ENCODE measurements at regions not wholly inside any gene's neighbourhood (a gene's known extent, or its start where the extent isn't known, plus 50 kb on each side); places are given as distances from the start of the nearest gene placed in this dataset.

DNA sequence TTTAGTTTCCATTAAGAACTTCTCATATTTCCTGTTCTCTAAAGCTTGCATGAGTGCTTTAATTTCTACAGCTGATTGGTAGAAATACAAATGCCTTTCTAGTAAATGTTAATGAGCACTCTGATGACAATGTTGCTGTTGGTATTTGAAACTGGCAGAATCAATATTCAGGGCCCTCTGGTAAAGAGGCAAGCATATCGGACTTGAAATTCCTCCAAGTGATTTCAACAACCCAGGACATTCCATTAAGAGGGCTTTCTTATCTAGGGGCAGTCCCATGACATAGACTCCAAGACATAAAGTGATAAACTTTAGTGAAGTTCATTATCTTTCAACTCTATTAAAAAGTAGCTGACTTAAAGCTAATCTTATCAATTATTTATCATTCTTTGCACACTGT is 83.1 kb upstream of the VCX start:
- no peak for DNase-seq (ENCODE audit: low spot score)

DNA sequence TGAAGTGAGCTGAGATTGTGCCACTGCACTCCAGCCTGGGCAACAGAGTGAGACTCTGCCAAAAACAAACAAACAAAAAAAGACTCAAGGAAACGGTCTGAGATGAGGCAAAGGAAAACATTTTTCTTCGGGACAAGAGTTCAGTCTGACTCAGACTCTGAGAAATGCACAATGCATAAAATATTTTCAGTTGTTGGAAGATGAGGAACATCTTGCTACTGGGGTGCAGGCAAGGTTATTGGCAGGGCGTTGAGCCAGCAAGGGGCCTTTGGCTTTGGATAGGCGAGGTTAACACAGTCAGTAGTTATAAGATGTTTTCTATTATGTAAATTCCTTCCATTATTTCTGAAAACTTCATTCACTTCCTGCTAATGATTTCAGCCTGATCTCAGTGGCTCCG is 96.1 kb upstream of the VCX start:
- TF ChIP-seq, protein P1, sequence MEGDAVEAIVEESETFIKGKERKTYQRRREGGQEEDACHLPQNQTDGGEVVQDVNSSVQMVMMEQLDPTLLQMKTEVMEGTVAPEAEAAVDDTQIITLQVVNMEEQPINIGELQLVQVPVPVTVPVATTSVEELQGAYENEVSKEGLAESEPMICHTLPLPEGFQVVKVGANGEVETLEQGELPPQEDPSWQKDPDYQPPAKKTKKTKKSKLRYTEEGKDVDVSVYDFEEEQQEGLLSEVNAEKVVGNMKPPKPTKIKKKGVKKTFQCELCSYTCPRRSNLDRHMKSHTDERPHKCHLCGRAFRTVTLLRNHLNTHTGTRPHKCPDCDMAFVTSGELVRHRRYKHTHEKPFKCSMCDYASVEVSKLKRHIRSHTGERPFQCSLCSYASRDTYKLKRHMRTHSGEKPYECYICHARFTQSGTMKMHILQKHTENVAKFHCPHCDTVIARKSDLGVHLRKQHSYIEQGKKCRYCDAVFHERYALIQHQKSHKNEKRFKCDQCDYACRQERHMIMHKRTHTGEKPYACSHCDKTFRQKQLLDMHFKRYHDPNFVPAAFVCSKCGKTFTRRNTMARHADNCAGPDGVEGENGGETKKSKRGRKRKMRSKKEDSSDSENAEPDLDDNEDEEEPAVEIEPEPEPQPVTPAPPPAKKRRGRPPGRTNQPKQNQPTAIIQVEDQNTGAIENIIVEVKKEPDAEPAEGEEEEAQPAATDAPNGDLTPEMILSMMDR (IDR thresholded peaks at IDR 0.05; ENCODE audit: extremely low read depth, missing control alignments), result no peak
- DNase-seq (ENCODE audit: low spot score), result no peak

More for the DNA sequence above, 83.1 kb upstream of the VCX start:
- TF ChIP-seq, protein P1 (IDR thresholded peaks at IDR 0.05; ENCODE audit: extremely low read depth, missing control alignments), result no peak

DNA sequence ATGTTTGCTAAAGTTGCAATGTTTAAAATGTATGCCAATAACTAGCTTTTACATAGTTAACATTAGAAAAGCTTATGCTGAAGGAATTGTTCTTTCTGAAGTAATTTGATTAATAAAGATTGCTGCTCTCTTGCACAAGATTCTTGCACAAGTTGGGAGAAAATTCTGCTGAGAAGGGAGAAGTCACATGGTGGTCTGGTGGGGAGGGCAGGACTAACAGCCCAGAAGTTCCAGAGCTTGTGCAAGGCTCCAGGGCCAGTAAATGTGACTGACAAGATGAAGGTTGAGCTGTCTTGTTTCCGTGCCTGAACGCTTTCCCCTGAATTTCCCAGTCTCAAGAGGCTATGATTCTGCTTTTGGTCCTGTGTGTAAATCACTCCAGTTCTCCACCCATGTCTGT is 112.9 kb upstream of the VCX start:
- TF ChIP-seq, protein P1 (IDR thresholded peaks at IDR 0.05; ENCODE audit: extremely low read depth, missing control alignments), result no peak
- DNase-seq (ENCODE audit: low spot score), result no peak

DNA sequence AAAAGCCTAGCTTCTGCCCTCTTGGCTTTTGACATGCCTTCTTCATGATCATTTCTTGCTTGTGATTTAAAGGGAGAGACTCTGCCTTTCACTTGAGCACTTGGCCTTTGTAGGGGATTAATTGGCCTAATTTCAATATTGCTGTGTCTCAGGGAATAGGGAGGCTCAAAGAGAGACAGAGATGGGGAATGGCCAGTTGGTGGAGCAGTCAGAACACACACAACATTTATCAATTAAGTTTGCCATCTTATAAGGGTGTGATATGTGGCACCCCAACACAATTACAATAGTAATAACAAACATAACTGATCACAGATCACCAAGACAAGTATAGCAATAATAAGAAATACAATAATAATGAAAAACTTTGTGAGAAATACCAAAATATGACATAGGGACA is 122.5 kb upstream of the VCX start:
- TF ChIP-seq, protein P1 (IDR thresholded peaks at IDR 0.05; ENCODE audit: extremely low read depth, missing control alignments), result no peak
- DNase-seq (ENCODE audit: low spot score), result no peak

DNA sequence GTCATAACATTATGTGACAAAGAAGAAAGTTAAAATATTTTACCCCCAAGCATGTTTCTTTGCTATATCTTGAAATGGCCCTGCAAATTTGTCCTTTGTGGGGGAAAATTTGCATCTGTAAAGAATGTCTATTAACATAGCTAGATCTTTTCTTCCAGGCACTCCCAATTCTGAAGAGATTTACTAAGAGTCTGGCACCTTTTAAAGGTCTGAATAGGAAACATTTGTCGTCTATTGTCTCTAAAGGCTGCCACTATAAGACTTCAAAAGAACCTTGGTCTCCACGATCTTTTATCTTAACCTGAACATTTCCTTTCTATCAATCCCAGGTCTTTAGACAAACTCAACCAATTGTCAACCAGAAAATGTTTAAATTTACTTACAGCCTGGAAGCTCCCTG is 128.6 kb upstream of the VCX start:
- TF ChIP-seq, protein P1 (IDR thresholded peaks at IDR 0.05; ENCODE audit: extremely low read depth, missing control alignments), result no peak
- no peak for DNase-seq (ENCODE audit: low spot score)

DNA sequence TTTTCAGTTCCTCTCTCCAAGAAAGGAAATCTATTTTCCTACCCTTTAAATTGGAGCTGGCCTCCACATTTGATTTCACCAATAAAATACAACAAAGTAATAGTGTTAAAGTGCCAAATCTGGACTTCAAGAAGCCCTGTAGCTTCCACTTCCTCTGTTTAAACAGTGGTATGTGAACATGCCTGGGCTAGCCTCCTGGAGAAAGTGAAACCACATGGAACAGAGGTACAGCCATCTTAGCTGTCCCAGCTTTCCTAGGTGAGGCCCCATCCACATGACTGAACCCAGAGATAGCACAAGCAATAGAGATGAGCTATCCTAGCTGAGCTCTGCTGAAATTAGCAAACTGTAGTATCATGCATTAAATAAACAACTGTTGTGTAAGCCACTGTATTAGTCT is 131.8 kb upstream of the VCX start:
- TF ChIP-seq, protein P1 (IDR thresholded peaks at IDR 0.05; ENCODE audit: extremely low read depth, missing control alignments), result no peak
- DNase-seq (ENCODE audit: low spot score), result no peak

DNA sequence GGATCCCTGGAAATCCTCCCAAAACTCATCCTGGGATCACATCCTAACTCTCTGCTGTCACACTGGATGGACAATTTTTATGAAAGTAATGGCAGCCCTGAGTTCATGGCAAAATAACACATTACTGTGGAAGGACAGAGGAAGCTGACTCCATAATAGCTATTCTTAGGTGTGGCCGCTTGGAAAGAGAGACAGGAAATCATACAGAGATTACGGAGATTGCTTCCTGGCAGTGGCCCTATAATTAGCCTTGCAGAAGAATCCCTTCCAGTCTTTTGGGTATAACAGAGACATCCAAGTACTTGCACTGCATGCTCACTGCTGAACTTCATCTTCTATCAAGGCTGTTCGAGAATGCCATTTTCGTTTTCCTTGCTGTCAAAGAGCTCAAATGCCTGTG is 133.1 kb upstream of the VCX start:
- TF ChIP-seq, protein P1 (IDR thresholded peaks at IDR 0.05; ENCODE audit: extremely low read depth, missing control alignments), result no peak
- no peak for DNase-seq (ENCODE audit: low spot score)
